Esophagus squamous epithelium (tissue), 5 donors: ENCODE measurements at regions not wholly inside any gene's neighbourhood (a gene's known extent, or its start where the extent isn't known, plus 50 kb on each side); places are given as distances from the start of the nearest gene placed in this dataset.
A peak's percentile ranks its signal among the peaks of the same experiment; 100 is the strongest.

Experiments
- DNase-seq: peaks from one replicate; lab custom pipeline; 2025; lab: John Stamatoyannopoulos, UW
- H3K27ac ChIP-seq, 4 donors: fragments of 200-600 bp; sonication (generic); one replicate each; pipeline ENCODE4 v1.5.1; 2016 to 2019; ENCODE audit warnings: mild to moderate bottlenecking in 1 of 4
- H3K27me3 ChIP-seq, 4 donors: fragments of 200-600 bp; sonication (generic); 1 replicate in 3 of 4; 2 replicates in 1 of 4; pipeline versions ENCODE4 v1.5.1 to v1.6.0; 2017 to 2021; ENCODE audit warnings: antibody characterized with exemption in 1 of 4
- H3K36me3 ChIP-seq, 3 donors: fragments of 200-600 bp; sonication (generic); one replicate each; pipeline ENCODE4 v1.5.1; 2016 to 2019
- H3K4me1 ChIP-seq, 3 donors: fragments of 200-600 bp; sonication (generic); one replicate each; pipeline ENCODE4 v1.5.1; 2017 to 2019
- H3K4me3 ChIP-seq, 4 donors: fragments of 200-600 bp; sonication (generic); 1 replicate in 3 of 4; 2 replicates in 1 of 4; pipeline ENCODE4 v1.5.1; 2016 to 2019; ENCODE audit warnings: mild to moderate bottlenecking in 2 of 4, moderate library complexity in 1 of 4
- H3K9me3 ChIP-seq, 3 donors: fragments of 200-600 bp; sonication (generic); one replicate each; pipeline ENCODE4 v1.5.1; 2016 to 2019
- POLR2A ChIP-seq, 4 donors: fragments of 450-650 bp; IDR thresholded peaks; one replicate each; pipeline ENCODE4 v1.6.1; 2017; ENCODE audit warnings: antibody characterized with exemption in 4 of 4, mild to moderate bottlenecking in 4 of 4, moderate library complexity in 3 of 4
- WGBS, 2 donors: methylation state at CpG; one replicate each; pipeline ENCODE4 v1.1.5; 2018; 5-methylcytosine and 5-hydroxymethylcytosine counted together
- intact Hi-C: fragments of 100-400 bp; cut with DNase I; formaldehyde crosslinking; loops from one replicate; pipeline ENCODE4 v1.15.0; 2022
- TF ChIP-seq, protein P1 (sequence below), 6 experiments: fragments of 450-650 bp in 4 of 6; fragments of 200-600 bp in 2 of 6; sonication (generic) in 2 of 6; IDR thresholded peaks; one replicate each; pipeline ENCODE4 v1.5.1; 2016 to 2019; ENCODE audit warnings: antibody characterized with exemption in 6 of 6, mild to moderate bottlenecking in 4 of 6, moderate library complexity in 4 of 6
- donor health status: DM: yes; HTN: yes; CAD: no.

- no peak overlapping the region for H3K4me3 ChIP-seq
- intact Hi-C loops, result no loop called here
- H3K9me3 ChIP-seq, result no peaks in the 10 kb centered on the region
- no peak for DNase-seq
- no peaks in the 10 kb centered on the region for H3K27me3 ChIP-seq
- no peaks in the 10 kb centered on the region for H3K36me3 ChIP-seq
- WGBS, 2 donors, result 86 to 92% methylated on average over 5 to 6 of the region's 6 CpGs
- peaks cover 0 to 7% (median 0%) of the 10 kb centered on the region in 3 donors for H3K4me1 ChIP-seq
- H3K27ac ChIP-seq, result no peak overlapping the region
- TF ChIP-seq, protein P1, sequence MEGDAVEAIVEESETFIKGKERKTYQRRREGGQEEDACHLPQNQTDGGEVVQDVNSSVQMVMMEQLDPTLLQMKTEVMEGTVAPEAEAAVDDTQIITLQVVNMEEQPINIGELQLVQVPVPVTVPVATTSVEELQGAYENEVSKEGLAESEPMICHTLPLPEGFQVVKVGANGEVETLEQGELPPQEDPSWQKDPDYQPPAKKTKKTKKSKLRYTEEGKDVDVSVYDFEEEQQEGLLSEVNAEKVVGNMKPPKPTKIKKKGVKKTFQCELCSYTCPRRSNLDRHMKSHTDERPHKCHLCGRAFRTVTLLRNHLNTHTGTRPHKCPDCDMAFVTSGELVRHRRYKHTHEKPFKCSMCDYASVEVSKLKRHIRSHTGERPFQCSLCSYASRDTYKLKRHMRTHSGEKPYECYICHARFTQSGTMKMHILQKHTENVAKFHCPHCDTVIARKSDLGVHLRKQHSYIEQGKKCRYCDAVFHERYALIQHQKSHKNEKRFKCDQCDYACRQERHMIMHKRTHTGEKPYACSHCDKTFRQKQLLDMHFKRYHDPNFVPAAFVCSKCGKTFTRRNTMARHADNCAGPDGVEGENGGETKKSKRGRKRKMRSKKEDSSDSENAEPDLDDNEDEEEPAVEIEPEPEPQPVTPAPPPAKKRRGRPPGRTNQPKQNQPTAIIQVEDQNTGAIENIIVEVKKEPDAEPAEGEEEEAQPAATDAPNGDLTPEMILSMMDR (IDR thresholded peaks at IDR 0.05), result no peak
- no peak for TF ChIP-seq POLR2A (IDR thresholded peaks at IDR 0.05)
Observed at GRCh38 chr3:5063724-5064123, 58.4 kb upstream of the ARL8B start.

- H3K4me1 ChIP-seq, result peaks cover 0 to 31% (median 15%) of the 10 kb centered on the region in 3 donors
- 84 to 88% methylated on average over 9 to 11 of the region's 14 CpGs for WGBS, 2 donors
- intact Hi-C loops, result no loop called here
- no peaks in the 10 kb centered on the region for H3K27me3 ChIP-seq
- no peak overlapping the region for H3K4me3 ChIP-seq
- H3K27ac ChIP-seq, result no peak overlapping the region
- no peak for DNase-seq
- no peaks in the 10 kb centered on the region for H3K36me3 ChIP-seq
- H3K9me3 ChIP-seq, result no peaks in the 10 kb centered on the region
- TF ChIP-seq, protein P1 (IDR thresholded peaks at IDR 0.05), result no peak
- TF ChIP-seq POLR2A (IDR thresholded peaks at IDR 0.05), result no peak
Observed at GRCh38 chr3:5068531-5069050, 53.5 kb upstream of the ARL8B start.

GRCh38 chr3:5069627-5070026, 52.5 kb upstream of the ARL8B start:
- TF ChIP-seq POLR2A (IDR thresholded peaks at IDR 0.05), result no peak
- TF ChIP-seq, protein P1 (IDR thresholded peaks at IDR 0.05), result no peak
- no peak overlapping the region for H3K4me3 ChIP-seq
- intact Hi-C loops, result no loop called here
- no peaks in the 10 kb centered on the region for H3K36me3 ChIP-seq
- H3K27me3 ChIP-seq, result no peaks in the 10 kb centered on the region
- H3K27ac ChIP-seq, result no peak overlapping the region
- H3K4me1 ChIP-seq, result peaks cover 0 to 31% (median 15%) of the 10 kb centered on the region in 3 donors
- DNase-seq, result no peak
- no peaks in the 10 kb centered on the region for H3K9me3 ChIP-seq
- 85 to 95% methylated on average over 2 of the region's 2 CpGs for WGBS, 2 donors

DNA sequence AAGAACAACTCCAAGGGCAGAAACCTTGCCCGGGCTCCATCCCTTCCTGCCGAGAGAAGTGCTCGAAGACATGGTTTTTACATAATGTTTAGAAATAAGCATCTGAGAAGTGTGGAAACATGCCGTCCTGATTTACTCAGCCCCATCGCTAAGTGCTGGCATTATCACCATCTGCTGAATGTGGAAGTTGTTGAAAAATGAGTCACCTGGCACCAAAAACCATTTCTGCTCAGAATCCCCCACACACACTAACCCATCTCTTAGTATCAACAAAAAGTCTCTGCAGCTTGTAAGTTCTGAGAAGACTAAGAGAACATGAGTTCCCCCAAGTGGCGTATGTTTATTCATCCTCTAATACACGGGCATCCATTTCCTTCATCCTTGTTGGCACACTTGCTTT, 51.0 kb upstream of the ARL8B start:
- intact Hi-C loops, result no loop called here
- Histone ChIP-seq H3K27me3 (peaks cover 0 to 8% (median 0%) of the 10 kb centered on the region in 4 donors), H3K4me1 (peaks cover 0 to 44% (median 21%) of the 10 kb centered on the region in 3 donors), H3K27ac (peak overlapping the region in 3 of 4 donors; percentile 13 to 65 (median 29)), H3K9me3 (no peaks in the 10 kb centered on the region), H3K36me3 (no peaks in the 10 kb centered on the region), H3K4me3 (no peak overlapping the region)
- WGBS, 2 donors, result 6 to 23% methylated on average over 7 of the region's 7 CpGs
- TF ChIP-seq, protein P1 (IDR thresholded peaks at IDR 0.05), result no peak
- no peak for TF ChIP-seq POLR2A (IDR thresholded peaks at IDR 0.05)
- no peak for DNase-seq

DNA sequence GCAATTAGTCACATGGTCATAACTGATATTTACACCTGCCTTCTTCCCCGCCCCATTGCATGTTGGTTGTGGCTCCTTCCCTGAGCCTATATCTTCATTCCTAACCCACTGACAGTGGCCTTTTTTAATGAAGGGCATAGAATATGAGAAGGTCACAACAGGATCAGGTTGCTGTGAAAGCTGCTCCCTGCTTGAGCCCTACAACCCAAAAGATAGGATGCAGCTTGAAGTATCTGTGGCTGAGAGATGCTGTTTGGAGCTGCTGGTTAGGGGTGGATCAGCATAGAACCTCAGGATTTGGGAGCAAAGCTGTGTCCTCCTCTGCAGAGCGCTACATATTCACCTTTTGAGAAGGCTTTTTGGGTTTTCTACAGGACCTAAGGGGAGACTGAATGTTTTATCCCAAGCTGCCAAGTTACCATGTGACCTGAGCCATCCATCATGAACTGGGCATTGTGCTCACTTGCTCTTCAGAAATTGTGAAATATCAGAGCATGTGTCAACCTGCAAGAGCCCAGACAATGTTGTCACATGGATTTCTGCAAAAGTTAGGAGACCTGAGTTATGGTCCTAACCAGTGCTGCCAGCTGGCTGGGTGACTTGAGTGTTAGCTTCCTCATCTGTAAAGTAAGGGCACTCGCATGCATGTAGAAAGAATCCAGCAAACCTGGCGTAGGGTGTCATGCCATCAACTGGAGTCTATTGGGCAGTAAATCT, 49.8 kb upstream of the ARL8B start:
- Histone ChIP-seq H3K36me3 (no peaks in the 10 kb centered on the region), H3K27me3 (peaks cover 0 to 8% (median 0%) of the 10 kb centered on the region in 4 donors), H3K27ac (peak overlapping the region in 2 of 4 donors; percentile 31 to 32), H3K4me3 (no peak overlapping the region), H3K9me3 (no peaks in the 10 kb centered on the region), H3K4me1 (peaks cover 0 to 56% (median 22%) of the 10 kb centered on the region in 3 donors)
- DNase-seq, result no peak
- WGBS, 2 donors, result 54 to 64% methylated on average over 4 of the region's 4 CpGs
- TF ChIP-seq, protein P1 (IDR thresholded peaks at IDR 0.05), result no peak
- TF ChIP-seq POLR2A (IDR thresholded peaks at IDR 0.05), result no peak
- intact Hi-C loops, result no loop called here
